ENCODE measurements at regions not wholly inside any gene's neighbourhood (a gene's known extent, or its start where the extent isn't known, plus 50 kb on each side); places are given as distances from the start of the nearest gene placed in this dataset.

DNA sequence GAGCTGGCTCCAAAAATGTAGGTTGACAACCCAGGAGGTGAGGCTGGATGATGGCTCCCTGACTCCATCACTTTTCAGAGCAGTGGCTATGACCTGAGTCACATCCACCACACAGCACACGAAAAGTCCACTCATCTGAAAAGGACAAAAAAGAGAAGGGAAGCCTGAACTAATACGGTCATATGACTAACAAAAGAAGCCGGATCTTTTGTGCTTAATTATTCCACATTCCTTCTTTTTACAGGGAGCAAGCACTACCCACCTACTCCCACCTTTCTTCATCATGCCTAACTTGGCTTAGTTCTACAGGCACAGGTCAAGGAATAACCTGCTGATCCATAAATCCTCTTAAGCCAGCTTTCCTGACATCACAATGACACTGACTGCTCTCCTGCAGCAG lies 601.3 kb upstream of the MIR17HG start:
- POLR2A ChIA-PET, result no interaction called here

DNA sequence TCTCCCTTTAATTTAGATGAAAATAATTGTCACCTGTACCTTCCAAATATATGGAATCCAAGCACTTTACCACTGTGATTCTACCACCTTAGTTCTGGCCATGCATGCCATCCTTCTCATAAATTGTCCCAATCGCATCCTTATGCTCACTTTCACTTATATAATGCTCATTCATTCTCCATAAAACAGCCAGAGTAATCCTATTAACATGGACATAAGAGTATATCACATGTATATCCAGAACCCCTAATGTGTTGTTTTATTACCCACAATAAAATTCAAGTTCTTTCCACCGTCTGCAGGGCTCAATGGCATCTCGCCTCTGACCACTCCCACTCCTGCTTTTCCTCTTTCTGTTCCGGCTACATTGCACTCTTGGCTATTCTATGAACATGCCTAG lies 597.5 kb upstream of the MIR17HG start:
- H3K27me3 ChIP-seq (replicated peaks in 2 of 5; ENCODE audit: control insufficient read depth in 4 of 5, insufficient read depth in 5 of 5, low read length in 4 of 5), result no peaks in the 10 kb centered on the region
- H3K4me3 ChIP-seq (ENCODE audit: control insufficient read depth in 1 of 7, extremely low read depth in 1 of 7, insufficient read depth in 4 of 7, low read depth in 2 of 7, low read length in 6 of 7), result no peak overlapping the region
- no peak overlapping the region for H3K27ac ChIP-seq (ENCODE audit: insufficient read depth in 1 of 2, low read depth in 1 of 2, low read length in 2 of 2, poor library complexity in 1 of 2, severe bottlenecking in 2 of 2)
- H3K9me3 ChIP-seq (ENCODE audit: control extremely low read depth in 1 of 5, control insufficient read depth in 4 of 5, insufficient read depth in 2 of 5, low read depth in 1 of 5, low read length in 4 of 5), result peaks cover 0 to 1% (median 0%) of the 10 kb centered on the region in 5 experiments
- CTCF ChIA-PET, result no interaction called here
- no peak for DNase-seq
- no peaks in the 10 kb centered on the region for H3K36me3 ChIP-seq (ENCODE audit: control insufficient read depth in 4 of 4, insufficient read depth in 4 of 4, low read length in 3 of 4)
- peaks cover 0 to 12% (median 5%) of the 10 kb centered on the region in 4 experiments for H3K4me1 ChIP-seq (ENCODE audit: control extremely low read depth in 1 of 4, control insufficient read depth in 4 of 4, insufficient read depth in 4 of 4, low read length in 3 of 4)
- POLR2A ChIA-PET, result no interaction called here
- WGBS (ENCODE audit: insufficient coverage), result 82% methylated on average over 4 of the region's 4 CpGs

More for the DNA sequence above, 601.3 kb upstream of the MIR17HG start:
- H3K4me3 ChIP-seq (ENCODE audit: control insufficient read depth in 1 of 7, extremely low read depth in 1 of 7, insufficient read depth in 4 of 7, low read depth in 2 of 7, low read length in 6 of 7), result no peak overlapping the region
- 100% methylated on average over 1 of the region's 3 CpGs for WGBS (ENCODE audit: insufficient coverage)
- H3K4me1 ChIP-seq (ENCODE audit: control extremely low read depth in 1 of 4, control insufficient read depth in 4 of 4, insufficient read depth in 4 of 4, low read length in 3 of 4), result peaks cover 0 to 12% (median 5%) of the 10 kb centered on the region in 4 experiments
- H3K36me3 ChIP-seq (ENCODE audit: control insufficient read depth in 4 of 4, insufficient read depth in 4 of 4, low read length in 3 of 4), result no peaks in the 10 kb centered on the region
- CTCF ChIA-PET, result no interaction called here
- H3K9me3 ChIP-seq (ENCODE audit: control extremely low read depth in 1 of 5, control insufficient read depth in 4 of 5, insufficient read depth in 2 of 5, low read depth in 1 of 5, low read length in 4 of 5), result no peaks in the 10 kb centered on the region
- no peaks in the 10 kb centered on the region for H3K27me3 ChIP-seq (replicated peaks in 2 of 5; ENCODE audit: control insufficient read depth in 4 of 5, insufficient read depth in 5 of 5, low read length in 4 of 5)
- DNase-seq, result no peak
- H3K27ac ChIP-seq (ENCODE audit: insufficient read depth in 1 of 2, low read depth in 1 of 2, low read length in 2 of 2, poor library complexity in 1 of 2, severe bottlenecking in 2 of 2), result no peak overlapping the region

DNA sequence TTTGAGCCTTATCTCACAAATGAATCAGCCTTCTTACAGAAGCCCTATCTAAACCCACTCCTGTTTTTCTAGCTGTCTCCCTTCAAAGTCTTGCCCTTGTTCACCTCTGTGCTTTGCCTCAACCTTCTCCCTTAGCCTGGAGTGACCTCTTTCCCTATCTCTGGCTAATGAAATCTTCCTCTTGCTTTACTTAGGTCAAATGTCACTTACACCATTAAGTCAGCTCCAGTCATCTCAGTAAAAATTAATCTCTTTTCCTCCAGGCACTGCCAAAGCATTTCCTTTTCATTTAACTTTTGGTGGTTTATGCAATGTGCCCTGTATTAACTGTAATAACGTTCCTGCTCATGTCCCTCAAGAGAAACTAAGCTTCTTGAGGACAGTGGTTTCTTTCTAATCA lies 596.5 kb upstream of the MIR17HG start:
- H3K9me3 ChIP-seq (ENCODE audit: control extremely low read depth in 1 of 5, control insufficient read depth in 4 of 5, insufficient read depth in 2 of 5, low read depth in 1 of 5, low read length in 4 of 5), result peaks cover 0 to 1% (median 0%) of the 10 kb centered on the region in 5 experiments
- peak in 2 of 3 donors; percentile 55 to 74 for DNase-seq
- H3K4me1 ChIP-seq (ENCODE audit: control extremely low read depth in 1 of 4, control insufficient read depth in 4 of 4, insufficient read depth in 4 of 4, low read length in 3 of 4), result peaks cover 0 to 12% (median 5%) of the 10 kb centered on the region in 4 experiments
- ChIA-PET CTCF (no interaction called here), POLR2A (no interaction called here)
- no peaks in the 10 kb centered on the region for H3K36me3 ChIP-seq (ENCODE audit: control insufficient read depth in 4 of 4, insufficient read depth in 4 of 4, low read length in 3 of 4)
- no peak overlapping the region for H3K4me3 ChIP-seq (ENCODE audit: control insufficient read depth in 1 of 7, extremely low read depth in 1 of 7, insufficient read depth in 4 of 7, low read depth in 2 of 7, low read length in 6 of 7)
- no CpG with 5 or more reads among the region's 1 CpG for WGBS (ENCODE audit: insufficient coverage)
- peak overlapping the region in 1 of 2 experiments; percentile 59 for H3K27ac ChIP-seq (ENCODE audit: insufficient read depth in 1 of 2, low read depth in 1 of 2, low read length in 2 of 2, poor library complexity in 1 of 2, severe bottlenecking in 2 of 2)
- no peaks in the 10 kb centered on the region for H3K27me3 ChIP-seq (replicated peaks in 2 of 5; ENCODE audit: control insufficient read depth in 4 of 5, insufficient read depth in 5 of 5, low read length in 4 of 5)

DNA sequence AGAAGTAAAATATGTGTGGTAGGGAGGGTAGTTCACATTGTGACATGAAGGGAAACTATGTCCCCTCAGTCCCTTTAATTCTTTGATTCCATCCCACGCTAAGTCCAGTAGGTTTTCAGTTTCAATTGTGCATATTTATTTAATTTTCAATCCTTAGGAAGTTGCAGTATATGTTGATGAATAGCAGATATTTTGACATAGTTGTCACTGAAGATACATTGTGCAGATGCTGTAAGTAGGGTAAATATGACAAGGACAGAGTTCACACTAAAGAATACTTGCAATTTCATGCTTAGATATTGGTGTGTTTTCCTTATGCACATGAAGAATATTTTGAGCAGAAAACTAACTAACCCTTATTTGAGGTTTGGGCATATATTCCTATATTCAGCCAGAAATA lies 595.4 kb upstream of the MIR17HG start:
- CTCF ChIA-PET, result no interaction called here
- no peak overlapping the region for H3K4me3 ChIP-seq (ENCODE audit: control insufficient read depth in 1 of 7, extremely low read depth in 1 of 7, insufficient read depth in 4 of 7, low read depth in 2 of 7, low read length in 6 of 7)
- no peaks in the 10 kb centered on the region for H3K36me3 ChIP-seq (ENCODE audit: control insufficient read depth in 4 of 4, insufficient read depth in 4 of 4, low read length in 3 of 4)
- POLR2A ChIA-PET, result no interaction called here
- no peak overlapping the region for H3K27ac ChIP-seq (ENCODE audit: insufficient read depth in 1 of 2, low read depth in 1 of 2, low read length in 2 of 2, poor library complexity in 1 of 2, severe bottlenecking in 2 of 2)
- peaks cover 0 to 6% (median 0%) of the 10 kb centered on the region in 5 experiments for H3K9me3 ChIP-seq (ENCODE audit: control extremely low read depth in 1 of 5, control insufficient read depth in 4 of 5, insufficient read depth in 2 of 5, low read depth in 1 of 5, low read length in 4 of 5)
- no peak for DNase-seq
- no peaks in the 10 kb centered on the region for H3K27me3 ChIP-seq (replicated peaks in 2 of 5; ENCODE audit: control insufficient read depth in 4 of 5, insufficient read depth in 5 of 5, low read length in 4 of 5)
- WGBS (ENCODE audit: insufficient coverage), result no CpG with 5 or more reads among the region's 1 CpG
- H3K4me1 ChIP-seq (ENCODE audit: control extremely low read depth in 1 of 4, control insufficient read depth in 4 of 4, insufficient read depth in 4 of 4, low read length in 3 of 4), result peaks cover 0 to 12% (median 5%) of the 10 kb centered on the region in 4 experiments

DNA sequence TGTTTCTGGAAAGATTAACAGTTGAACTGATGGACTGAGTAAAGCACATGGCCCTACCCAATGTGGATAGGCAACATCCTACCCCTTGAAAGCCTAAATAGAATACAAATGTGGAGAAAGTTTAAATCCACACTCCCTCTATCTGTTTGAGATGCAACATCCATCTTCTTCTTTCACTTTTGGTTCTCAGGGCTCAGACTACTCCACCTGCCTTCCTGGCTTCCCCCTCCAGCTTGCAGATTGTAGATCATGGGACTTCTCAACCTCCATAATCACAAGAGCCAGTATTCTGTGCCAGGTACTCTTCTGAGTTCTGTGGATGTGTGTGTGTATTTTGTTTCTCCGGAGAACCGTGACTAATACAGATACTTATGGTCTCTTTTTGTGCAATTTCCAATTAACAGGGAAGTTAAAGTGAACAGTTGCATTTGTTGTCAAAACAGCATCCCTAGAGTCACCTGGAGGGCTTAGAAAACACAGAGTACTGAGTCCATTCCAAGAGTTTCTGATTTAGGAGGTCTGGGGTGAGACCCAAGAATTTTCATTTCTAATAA lies 590.3 kb upstream of the MIR17HG start:
- H3K27me3 ChIP-seq (replicated peaks in 2 of 5; ENCODE audit: control insufficient read depth in 4 of 5, insufficient read depth in 5 of 5, low read length in 4 of 5), result no peaks in the 10 kb centered on the region
- peaks cover 0 to 6% (median 0%) of the 10 kb centered on the region in 5 experiments for H3K9me3 ChIP-seq (ENCODE audit: control extremely low read depth in 1 of 5, control insufficient read depth in 4 of 5, insufficient read depth in 2 of 5, low read depth in 1 of 5, low read length in 4 of 5)
- no peak overlapping the region for H3K27ac ChIP-seq (ENCODE audit: insufficient read depth in 1 of 2, low read depth in 1 of 2, low read length in 2 of 2, poor library complexity in 1 of 2, severe bottlenecking in 2 of 2)
- DNase-seq, result no peak
- H3K4me1 ChIP-seq (ENCODE audit: control extremely low read depth in 1 of 4, control insufficient read depth in 4 of 4, insufficient read depth in 4 of 4, low read length in 3 of 4), result peaks cover 0 to 2% (median 0%) of the 10 kb centered on the region in 4 experiments
- ChIA-PET POLR2A (no interaction called here), CTCF (no interaction called here)
- no peaks in the 10 kb centered on the region for H3K36me3 ChIP-seq (ENCODE audit: control insufficient read depth in 4 of 4, insufficient read depth in 4 of 4, low read length in 3 of 4)
- WGBS (ENCODE audit: insufficient coverage), result no CpG with 5 or more reads among the region's 2 CpGs
- H3K4me3 ChIP-seq (ENCODE audit: control insufficient read depth in 1 of 7, extremely low read depth in 1 of 7, insufficient read depth in 4 of 7, low read depth in 2 of 7, low read length in 6 of 7), result no peak overlapping the region

DNA sequence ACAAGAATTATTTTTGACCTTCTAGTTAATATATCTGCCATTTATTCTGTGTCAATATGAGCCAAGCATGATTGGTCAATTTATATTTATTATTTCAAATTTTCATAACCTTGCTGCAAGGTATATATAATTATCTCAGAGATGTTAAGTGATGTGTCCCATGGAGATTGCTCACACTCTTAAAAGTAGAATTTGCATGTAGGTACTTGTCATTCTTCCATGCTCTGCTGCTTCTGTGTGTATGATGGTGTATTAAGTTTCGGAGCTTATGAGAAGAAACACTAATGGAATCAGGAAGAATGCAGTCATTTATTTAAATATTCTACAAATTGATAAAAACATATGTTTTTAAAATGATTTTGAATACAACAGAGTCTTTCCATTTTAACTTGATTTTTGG lies 586.8 kb upstream of the MIR17HG start:
- ChIA-PET POLR2A (no interaction called here), CTCF (no interaction called here)
- Histone ChIP-seq H3K27ac (ENCODE audit: insufficient read depth in 1 of 2, low read depth in 1 of 2, low read length in 2 of 2, poor library complexity in 1 of 2, severe bottlenecking in 2 of 2) (no peak overlapping the region), H3K4me3 (ENCODE audit: control insufficient read depth in 1 of 7, extremely low read depth in 1 of 7, insufficient read depth in 4 of 7, low read depth in 2 of 7, low read length in 6 of 7) (no peak overlapping the region), H3K4me1 (ENCODE audit: control extremely low read depth in 1 of 4, control insufficient read depth in 4 of 4, insufficient read depth in 4 of 4, low read length in 3 of 4) (peaks cover 6 to 17% (median 11%) of the 10 kb centered on the region in 4 experiments), H3K27me3 (replicated peaks in 2 of 5; ENCODE audit: control insufficient read depth in 4 of 5, insufficient read depth in 5 of 5, low read length in 4 of 5) (no peaks in the 10 kb centered on the region), H3K36me3 (ENCODE audit: control insufficient read depth in 4 of 4, insufficient read depth in 4 of 4, low read length in 3 of 4) (no peaks in the 10 kb centered on the region), H3K9me3 (ENCODE audit: control extremely low read depth in 1 of 5, control insufficient read depth in 4 of 5, insufficient read depth in 2 of 5, low read depth in 1 of 5, low read length in 4 of 5) (peaks cover 0 to 6% (median 0%) of the 10 kb centered on the region in 5 experiments)
- DNase-seq, result no peak
- no CpG with 5 or more reads among the region's 1 CpG for WGBS (ENCODE audit: insufficient coverage)

DNA sequence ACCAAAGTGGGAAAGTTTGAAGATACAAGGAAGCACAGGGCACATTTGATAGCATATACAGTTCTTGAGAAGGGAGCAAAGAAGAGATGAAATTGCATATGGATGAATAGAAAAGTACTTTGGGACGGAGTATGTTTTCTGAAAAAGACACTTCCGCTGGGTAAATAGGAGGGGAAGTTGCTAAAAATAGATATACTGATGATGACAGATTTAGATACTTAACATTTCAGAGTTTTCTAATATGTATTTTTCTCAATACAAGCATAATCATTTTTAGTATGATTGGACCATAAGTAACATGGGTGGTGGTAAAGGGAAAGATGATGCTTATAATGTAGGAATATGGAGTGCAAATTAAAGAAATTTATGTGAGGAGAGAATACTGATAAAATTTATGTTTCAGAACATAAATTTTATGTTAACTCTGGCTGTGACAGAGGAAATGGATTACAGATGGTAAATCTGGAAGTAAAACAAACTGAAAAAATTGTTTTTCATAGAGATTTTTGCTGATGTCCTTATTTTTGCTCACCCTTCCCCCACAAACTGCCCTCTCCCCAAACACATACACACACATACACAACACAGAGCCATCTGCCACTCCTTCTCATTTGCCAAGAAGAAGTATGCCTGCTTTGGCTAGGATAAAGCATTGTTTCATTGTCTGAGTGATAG lies 583.9 kb upstream of the MIR17HG start:
- no peaks in the 10 kb centered on the region for H3K9me3 ChIP-seq (ENCODE audit: control extremely low read depth in 1 of 5, control insufficient read depth in 4 of 5, insufficient read depth in 2 of 5, low read depth in 1 of 5, low read length in 4 of 5)
- ChIA-PET CTCF (no interaction called here), POLR2A (no interaction called here)
- no peak overlapping the region for H3K4me3 ChIP-seq (ENCODE audit: control insufficient read depth in 1 of 7, extremely low read depth in 1 of 7, insufficient read depth in 4 of 7, low read depth in 2 of 7, low read length in 6 of 7)
- no peaks in the 10 kb centered on the region for H3K27me3 ChIP-seq (replicated peaks in 2 of 5; ENCODE audit: control insufficient read depth in 4 of 5, insufficient read depth in 5 of 5, low read length in 4 of 5)
- WGBS (ENCODE audit: insufficient coverage), result no CpG with 5 or more reads among the region's 2 CpGs
- H3K4me1 ChIP-seq (ENCODE audit: control extremely low read depth in 1 of 4, control insufficient read depth in 4 of 4, insufficient read depth in 4 of 4, low read length in 3 of 4), result peaks cover 6 to 17% (median 12%) of the 10 kb centered on the region in 4 experiments
- peak in 2 of 3 donors; percentile 70 to 76 for DNase-seq
- no peak overlapping the region for H3K27ac ChIP-seq (ENCODE audit: insufficient read depth in 1 of 2, low read depth in 1 of 2, low read length in 2 of 2, poor library complexity in 1 of 2, severe bottlenecking in 2 of 2)
- no peaks in the 10 kb centered on the region for H3K36me3 ChIP-seq (ENCODE audit: control insufficient read depth in 4 of 4, insufficient read depth in 4 of 4, low read length in 3 of 4)
